NCI-H1694 (cell line): ENCODE measurements at regions not wholly inside any gene's neighbourhood (a gene's known extent, or its start where the extent isn't known, plus 50 kb on each side); places are given as distances from the start of the nearest gene placed in this dataset.

Source experiments
- DNase-seq: peaks from one replicate; lab custom pipeline; 2025; lab: John Stamatoyannopoulos, UW

GRCh38 chr2:12347066-12347493 lies 369.7 kb upstream of the TRIB2 start:
- DNase-seq, result no peak

GRCh38 chr2:12348216-12348615 lies 368.5 kb upstream of the TRIB2 start:
- no peak for DNase-seq

- no peak for DNase-seq
These were observed 365.9 kb upstream of the TRIB2 start for GRCh38 chr2:12350821-12351220.

GRCh38 chr2:12352889-12353288 lies 363.8 kb upstream of the TRIB2 start:
- DNase-seq, result no peak

GRCh38 chr2:12361506-12361905 lies 355.2 kb upstream of the TRIB2 start:
- no peak for DNase-seq

GRCh38 chr2:12363138-12363537 lies 353.6 kb upstream of the TRIB2 start:
- DNase-seq, result no peak

GRCh38 chr2:12363569-12363968 lies 353.2 kb upstream of the TRIB2 start:
- DNase-seq, result no peak

GRCh38 chr2:12369566-12369965 lies 347.2 kb upstream of the TRIB2 start:
- no peak for DNase-seq

GRCh38 chr2:12376025-12376424 lies 340.7 kb upstream of the TRIB2 start:
- DNase-seq, result no peak

GRCh38 chr2:12379143-12379542 lies 337.6 kb upstream of the TRIB2 start:
- no peak for DNase-seq

GRCh38 chr2:12381543-12382325 lies 335.0 kb upstream of the TRIB2 start:
- no peak for DNase-seq

GRCh38 chr2:12382366-12382765 lies 334.4 kb upstream of the TRIB2 start:
- no peak for DNase-seq

GRCh38 chr2:12389344-12390045 lies 327.2 kb upstream of the TRIB2 start:
- no peak for DNase-seq

- no peak for DNase-seq
These were observed 325.6 kb upstream of the TRIB2 start for GRCh38 chr2:12391116-12391515.

- DNase-seq, result no peak
These were observed 320.0 kb upstream of the TRIB2 start for GRCh38 chr2:12396699-12397098.

- no peak for DNase-seq
These were observed 318.9 kb upstream of the TRIB2 start for GRCh38 chr2:12397854-12398253.

- DNase-seq, result no peak
These were observed 317.5 kb upstream of the TRIB2 start for GRCh38 chr2:12399240-12399639.

- no peak for DNase-seq
These were observed 316.2 kb upstream of the TRIB2 start for GRCh38 chr2:12400543-12400942.

GRCh38 chr2:12402440-12403139 lies 314.1 kb upstream of the TRIB2 start:
- DNase-seq, result no peak

- DNase-seq, result no peak
These were observed 312.2 kb upstream of the TRIB2 start for GRCh38 chr2:12404497-12404896.

GRCh38 chr2:12407160-12407559 lies 309.6 kb upstream of the TRIB2 start:
- DNase-seq, result no peak

GRCh38 chr2:12412898-12413305 lies 303.8 kb upstream of the TRIB2 start:
- no peak for DNase-seq

- no peak for DNase-seq
These were observed 301.2 kb upstream of the TRIB2 start for GRCh38 chr2:12415536-12415935.
